Embryonic facial prominence (tissue), 1 donor: ENCODE measurements at regions not wholly inside any gene's neighbourhood (a gene's known extent, or its start where the extent isn't known, plus 50 kb on each side); places are given as distances from the start of the nearest gene placed in this dataset.
A peak's percentile ranks its signal among the peaks of the same experiment; 100 is the strongest.

Experiments used
- DNase-seq: peaks from one replicate; pipeline ENCODE4 v3.0.0-alpha.2; 2016; ENCODE audit errors: extremely low spot score

DNA sequence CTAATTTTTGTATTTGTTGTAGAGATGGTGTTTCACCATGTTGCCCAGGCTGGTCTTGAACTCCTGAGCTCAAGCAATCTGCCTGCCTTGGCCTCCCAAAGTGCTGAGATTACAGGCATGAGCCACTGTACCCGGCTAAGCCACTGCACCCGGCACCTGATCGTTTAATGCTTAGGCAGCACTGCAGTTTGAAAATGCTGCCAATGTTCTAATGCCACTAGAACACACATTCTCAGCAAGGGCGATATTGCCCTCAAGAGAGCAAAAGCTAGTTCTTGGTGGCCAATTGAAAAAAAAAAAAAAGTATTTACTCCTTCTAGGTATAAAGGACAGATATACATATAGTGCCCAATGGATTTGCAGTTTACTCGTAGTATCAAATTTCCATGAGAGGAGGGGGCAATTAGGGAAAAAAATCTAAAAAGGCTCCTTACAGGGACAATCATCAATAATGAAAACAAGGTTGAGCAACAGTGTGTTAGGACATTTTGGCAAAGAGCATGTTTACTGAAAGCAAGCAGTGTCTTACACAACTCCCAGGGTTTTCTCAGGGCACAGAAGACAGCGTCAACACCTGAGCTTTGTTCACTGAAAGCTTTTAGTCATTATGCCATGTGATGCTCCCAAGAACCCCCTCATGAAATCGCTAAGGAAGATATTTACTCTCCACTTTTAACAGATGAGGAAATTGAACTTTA, 199.9 kb upstream of the PKDCC start:
- no peak for DNase-seq

DNA sequence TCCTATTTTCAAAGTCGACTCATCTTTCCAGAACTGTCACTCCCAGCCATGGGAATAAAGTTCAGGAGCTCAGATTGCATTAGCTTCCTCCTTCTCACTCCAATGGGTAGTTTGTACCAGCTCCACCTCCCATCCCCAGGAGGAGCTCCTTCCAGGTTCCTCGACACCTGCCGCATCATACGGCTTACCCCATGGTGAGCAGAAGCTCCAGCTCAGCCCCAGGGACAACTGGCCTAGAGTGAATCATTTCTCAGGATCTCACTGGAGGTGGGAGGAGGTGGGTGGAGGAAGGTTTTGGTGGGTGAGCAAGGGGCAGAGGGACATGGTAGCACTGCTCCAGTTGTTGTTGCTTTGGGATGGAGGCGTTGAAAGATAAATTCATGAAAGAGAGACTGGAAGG, 196.3 kb upstream of the PKDCC start:
- no peak for DNase-seq

DNA sequence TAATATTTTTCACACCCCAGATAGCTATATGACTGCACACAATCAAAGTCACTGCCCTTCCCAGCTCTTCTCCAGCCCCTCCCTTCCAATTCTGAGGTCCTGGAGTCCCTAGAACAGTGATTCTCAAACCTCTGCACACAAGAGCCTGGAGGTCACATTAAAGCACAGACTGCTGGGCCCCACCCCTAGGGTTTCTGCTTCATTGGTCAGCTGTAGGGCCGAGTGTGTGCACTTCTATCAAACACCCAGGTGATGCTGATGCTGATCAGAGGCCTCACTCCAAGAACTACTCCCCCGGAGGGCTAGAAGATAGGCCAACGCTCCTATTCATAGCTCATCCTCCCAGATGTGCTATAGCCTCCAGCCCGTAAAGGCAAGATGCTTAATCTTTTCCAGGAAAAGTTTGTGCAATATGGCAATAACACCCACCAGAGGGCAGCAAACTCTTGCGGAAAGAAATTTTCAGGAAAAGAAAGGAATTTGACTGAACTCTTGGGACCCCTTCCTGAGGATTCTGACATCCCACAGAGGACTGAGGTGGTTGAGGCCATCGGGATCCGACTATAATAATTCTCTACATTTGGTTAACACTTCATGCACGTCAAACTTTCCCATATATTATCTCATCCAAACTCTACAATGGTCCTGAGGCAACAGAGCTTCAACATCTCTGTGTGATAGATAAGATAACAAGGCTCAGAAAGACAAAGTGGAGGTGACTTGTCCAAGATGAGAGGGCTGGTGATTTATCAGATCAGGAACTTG, 194.2 kb upstream of the PKDCC start:
- DNase-seq = peak; percentile 39

DNA sequence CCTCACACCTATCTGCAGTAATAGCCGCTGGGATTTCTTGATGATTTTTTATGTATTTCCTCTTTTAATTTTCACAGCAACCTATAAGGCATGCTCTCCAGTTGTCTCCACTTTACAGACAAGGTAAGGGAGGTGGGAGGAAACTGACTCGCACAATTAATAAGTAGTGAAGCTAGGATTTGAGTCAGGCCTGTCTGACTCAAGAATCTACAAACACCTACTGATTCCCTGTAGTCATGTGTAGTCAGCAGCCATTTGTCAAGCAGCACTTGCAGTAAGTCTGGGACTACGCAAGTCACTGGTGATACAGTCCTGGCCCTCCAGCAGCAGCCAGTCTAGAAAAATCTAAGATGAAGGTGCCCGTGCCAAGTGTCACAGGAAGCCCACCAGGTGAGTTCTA, 193.6 kb upstream of the PKDCC start:
- no peak for DNase-seq

DNA sequence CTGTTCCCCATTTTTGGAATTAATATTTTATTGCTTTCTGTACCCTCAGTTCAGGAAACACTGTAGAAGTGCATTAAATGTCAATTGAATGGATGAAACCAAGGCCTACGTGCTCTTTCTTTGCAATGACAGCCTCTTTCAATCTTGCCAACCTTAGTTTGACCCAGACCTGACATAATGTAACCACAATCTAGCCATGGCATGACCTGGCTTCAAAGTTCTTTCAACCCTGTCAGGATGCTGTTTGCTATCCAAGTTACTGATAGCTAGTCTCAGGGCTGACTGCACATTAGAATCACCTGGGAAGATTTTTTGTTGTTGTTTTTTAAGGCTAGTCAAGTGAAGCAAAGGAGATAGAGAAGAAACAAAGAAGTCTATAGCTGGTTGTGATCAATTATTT, 190.9 kb upstream of the PKDCC start:
- DNase-seq = no peak

DNA sequence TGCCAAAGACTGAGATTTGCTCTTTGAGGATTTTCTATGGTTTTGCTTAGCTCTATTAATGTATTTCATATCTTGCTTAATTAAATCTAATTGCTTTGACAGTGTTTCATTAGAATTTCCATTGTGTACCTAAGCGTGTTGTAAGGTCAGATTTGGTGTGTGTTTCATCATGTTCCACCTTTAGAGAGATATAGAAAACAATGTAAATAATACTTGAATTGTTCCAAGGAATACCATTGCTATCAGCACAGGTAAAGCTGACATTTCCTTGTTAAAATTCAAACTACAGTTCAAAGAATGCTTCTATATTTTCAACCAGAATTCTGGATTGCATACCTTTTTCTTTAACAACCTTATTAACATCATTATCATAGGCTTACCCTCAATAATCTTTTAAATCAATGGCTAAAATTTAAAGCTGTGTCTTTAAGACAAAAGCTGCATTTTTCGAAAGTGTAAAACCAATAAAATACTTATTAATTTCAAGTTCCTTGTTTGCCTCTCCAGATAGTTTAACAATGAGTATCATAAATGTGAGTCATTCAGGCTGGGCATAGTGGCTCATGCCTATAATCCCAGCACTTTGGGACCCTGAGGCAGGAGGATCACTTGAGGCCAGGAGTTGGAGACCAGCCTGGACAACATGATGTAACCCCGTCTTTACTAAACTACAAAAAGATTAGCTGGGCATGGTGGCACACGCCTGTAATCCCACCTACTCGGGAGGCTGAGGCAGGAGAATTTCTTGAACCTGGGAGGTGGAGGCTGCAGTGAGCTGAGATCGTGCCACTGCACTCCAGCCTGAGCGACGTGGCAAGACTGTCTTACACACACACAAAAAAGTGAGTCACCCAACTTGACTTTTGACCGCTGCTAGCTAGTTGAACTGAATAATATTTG, 188.0 kb upstream of the PKDCC start:
- DNase-seq = no peak

DNA sequence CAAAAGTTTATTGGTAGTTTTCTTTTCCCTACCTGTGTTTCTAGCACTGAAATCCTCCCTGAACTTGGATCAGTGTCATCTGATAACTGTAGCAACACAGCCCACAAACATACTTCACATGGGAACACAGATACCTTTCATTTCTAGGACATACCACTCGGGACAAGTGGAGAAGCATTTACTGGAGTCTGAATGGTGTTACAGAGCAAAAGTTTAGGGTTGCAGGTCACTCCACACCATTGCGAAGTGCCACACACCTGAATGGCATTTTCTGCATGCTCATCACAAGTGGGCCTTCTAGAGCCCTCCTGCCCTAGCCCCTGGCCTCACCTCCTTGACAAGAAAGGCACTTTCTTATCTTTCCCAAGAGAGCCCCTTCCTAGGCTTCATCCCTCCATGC, 184.8 kb upstream of the PKDCC start:
- no peak for DNase-seq

DNA sequence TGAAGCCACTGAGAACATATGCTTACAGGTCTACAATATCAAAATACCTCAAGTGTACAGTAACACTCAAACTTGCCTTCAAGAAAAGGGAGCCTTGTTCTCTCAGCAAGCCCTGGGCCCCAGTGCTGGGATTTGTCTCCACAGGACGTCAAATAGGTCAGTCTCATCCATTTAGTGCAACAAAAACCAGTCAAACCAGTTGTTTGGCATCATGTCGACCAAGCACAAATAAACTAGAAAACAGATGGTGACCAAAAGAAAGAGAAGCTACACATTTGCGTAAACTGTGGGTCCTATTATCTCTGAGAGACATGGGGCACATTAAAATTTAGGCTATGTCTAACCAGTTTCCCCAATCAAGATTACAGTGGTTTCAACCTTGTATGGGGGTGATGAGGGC, 182.6 kb upstream of the PKDCC start:
- no peak for DNase-seq

DNA sequence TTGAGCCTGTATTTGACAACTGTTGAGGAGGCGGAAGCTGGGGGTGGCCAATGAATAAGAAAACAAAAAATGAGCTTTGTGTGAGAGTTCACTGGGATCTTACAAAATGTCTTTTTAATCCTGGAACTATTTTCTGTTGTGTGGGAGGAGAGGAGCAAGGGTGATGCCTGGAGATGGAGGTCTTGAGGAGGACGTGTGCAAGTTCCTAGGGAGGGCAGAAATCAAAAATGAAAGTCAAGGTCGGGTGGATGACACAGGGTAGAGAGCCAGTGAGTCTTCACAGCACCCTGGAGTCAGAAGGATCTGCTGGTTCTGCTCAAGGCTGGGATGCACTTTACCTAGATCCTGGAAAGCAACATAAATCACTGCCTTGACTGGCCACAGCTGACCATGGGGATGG, 180.3 kb upstream of the PKDCC start:
- DNase-seq = no peak

DNA sequence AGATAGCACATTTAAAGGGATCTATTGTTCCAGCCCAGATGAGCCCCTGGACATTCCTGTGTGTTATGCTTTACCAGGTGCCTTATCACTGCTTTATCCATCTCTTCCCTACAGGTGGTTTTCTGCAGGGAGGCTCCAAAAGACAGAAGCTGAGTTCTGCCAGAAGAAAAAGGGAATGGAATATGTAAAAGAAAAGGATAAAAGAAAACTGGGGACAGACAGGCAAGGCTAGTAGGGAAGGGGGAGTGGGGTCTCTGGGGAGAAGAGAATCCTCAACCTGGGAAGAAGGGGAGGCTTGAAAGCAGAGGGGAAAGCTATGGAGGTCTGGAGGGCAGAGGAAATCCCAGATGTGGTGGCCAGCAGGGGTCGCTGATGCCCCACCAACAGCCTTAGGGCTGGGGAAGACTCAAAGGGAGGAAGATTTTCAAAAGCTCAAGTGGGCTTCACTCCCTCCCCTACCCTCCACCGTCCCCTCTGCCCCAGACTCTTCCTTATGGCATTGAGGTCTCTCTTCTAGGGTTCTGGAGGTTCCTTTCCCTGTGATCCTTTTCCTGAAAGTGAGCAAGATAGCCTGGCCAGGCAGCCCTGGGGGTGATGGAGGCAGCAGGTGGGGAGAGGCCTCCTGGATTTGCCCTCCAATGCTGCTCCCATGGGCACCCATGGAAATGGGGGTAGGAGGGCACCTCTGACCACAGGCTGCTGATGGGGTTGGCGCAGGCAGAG, 178.1 kb upstream of the PKDCC start:
- DNase-seq = peak; percentile 64

DNA sequence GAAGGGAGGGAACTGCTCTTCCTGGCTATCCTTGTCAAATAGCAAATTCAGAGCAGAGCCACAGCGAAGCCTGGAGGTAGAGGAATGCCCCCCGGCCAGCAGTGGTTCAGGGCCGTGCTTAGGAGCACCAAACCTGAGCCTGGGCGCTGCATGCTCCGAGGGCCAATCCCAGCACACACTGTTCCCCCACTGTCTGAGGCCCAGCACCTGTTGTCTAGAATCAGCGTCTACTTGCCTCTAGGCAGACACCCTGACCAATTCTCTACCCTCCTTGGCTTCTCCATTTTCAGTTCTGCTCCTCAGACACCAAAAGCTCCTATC, 177.6 kb upstream of the PKDCC start:
- DNase-seq = no peak

DNA sequence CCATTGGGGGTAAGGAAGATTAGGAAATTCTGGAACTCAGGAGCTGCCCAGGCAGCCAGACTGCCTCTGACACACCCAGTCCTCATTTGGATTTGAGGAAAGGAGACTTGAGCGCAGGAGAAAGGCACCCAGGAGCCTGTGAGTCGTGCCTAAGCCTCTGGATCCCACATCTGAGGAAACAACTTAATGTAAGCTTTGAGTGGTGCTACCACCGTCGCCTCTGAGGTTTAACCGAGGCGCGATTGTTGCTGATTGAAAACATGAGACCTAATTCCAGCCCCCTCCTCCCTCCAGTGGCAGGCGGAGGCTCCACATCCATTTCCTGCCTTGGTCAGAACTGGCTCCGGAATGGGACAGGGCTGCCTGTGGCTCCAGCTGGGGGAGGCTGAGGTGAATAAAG, 176.7 kb upstream of the PKDCC start:
- DNase-seq = no peak

DNA sequence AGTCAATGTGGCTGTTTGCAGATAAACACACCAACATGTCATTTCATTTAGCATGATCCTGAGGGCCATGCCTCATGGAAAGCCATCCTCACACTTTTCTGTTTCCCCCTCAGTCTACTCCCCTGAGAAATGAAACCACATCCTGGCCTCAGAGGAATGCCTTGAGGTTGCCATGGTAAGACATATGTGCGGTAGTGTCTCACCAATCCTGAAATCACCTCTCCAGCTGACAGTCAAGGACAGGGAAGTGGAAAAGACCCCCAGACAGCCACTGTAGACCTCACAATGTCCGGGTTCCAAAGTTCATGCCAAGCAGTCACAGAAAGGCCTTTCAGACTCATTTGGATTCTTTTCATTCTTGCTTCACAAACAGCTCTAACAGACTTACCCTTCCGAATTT, 175.2 kb upstream of the PKDCC start:
- DNase-seq = no peak

DNA sequence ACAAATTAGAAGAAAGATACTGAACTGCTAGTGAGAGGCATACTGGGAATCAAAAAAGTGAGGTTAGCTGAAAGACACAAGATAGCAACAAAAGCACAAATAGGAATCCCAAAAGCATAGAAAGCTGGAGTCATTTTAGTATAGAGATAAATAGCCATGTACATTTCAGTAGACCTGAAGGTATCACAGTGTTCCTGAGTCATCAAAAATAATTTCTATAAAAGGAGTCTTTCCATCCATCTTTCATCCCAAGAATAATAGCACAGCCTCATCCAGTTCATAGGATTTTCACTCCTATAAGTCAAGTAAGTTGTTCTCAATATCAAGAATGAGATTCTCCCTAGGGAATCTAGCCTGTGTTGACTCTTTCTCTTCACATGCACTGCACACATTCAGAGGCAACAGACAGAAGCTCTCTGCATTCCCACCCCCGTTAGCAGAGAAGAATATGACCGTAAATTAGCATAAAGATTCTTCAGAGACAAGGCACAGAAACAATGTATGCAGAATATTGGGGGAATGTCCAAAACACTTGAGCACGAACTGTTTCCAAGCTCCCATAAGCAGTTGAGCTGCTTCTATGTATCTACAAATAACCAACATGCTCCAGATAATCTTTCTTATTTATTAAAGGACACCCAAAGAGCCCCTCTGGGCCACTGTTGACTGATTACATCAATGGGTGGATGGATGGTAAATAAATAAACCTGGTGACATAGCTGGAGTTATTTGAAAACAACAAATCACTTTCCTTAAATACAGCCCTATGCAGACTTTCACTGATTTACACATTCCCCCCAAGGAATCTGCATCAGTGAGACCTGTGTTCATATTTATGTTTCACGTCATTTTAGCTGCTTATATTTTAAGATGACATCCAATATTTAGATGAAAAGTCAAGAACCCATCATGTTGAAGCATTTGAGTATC, 174.5 kb upstream of the PKDCC start:
- DNase-seq = no peak

DNA sequence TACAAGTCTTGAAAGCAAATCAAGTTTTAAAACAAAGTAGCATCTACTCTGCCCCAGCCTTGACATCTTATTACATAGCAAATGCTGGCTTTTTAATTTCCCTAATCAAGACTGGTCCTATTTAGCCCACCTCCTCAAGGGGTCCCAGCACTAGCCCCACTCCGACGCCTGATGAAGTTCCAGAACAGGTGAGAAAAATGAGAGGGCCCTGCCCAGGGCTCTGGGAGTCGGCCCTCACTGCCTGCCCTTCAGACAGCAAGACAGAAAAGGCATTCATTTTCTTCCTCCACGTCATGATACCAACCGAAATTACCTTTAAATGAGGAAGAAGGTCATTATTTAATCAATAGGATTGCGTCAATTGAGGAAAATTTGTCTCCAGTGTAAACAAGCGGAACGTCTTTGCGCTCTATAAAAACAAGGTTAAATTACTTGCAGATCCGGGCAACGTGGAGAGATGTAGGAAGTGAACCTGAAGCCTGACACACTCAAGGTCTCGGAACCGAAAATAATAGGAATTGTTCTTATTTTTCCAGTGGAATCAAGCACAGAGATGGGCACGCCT, 170.6 kb upstream of the PKDCC start:
- no peak for DNase-seq

DNA sequence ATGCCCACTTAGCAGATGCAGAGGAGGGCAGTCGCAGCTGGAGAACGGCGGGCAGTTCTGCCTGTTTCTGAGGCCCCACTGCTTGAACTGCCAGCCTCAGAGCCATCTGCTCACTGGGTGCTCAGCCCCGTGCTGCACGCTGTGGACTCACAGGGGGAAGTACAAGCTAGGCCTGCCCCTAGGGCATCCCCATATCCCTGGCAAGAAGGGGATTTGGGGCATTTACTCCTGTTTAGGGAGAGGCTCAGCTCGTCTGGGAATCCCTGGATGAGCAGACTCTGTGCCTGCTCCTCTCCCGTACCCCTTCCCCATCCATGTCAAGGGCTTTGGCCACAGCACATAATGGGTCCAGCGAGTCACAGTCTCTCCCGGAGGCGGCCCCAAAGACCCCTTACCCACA, 169.8 kb upstream of the PKDCC start:
- DNase-seq = no peak

DNA sequence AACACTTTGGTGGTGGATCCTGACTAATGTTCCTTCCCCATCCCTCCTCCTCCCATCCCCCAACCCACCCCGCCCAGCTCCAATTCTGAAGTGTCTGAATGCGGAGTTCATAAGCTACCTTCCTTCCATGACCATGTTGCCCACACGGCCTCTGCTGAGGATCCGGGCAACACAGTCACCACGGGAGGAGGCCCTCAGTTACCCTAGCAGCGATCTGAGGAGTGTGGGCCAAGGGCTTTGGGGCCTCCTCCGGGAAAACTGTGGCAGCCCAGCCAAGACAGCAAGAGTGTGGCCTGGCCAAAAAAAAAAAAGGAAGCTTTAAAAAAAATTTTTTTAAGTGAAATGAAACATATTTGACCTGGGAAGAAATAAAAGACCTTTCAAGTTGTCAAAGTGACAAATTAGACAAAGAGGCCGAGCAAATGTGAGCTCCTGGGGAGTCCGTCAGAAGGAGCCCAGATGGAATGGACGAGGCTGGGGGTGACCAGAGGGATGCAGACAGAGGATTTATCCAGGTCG, 169.0 kb upstream of the PKDCC start:
- DNase-seq = no peak

DNA sequence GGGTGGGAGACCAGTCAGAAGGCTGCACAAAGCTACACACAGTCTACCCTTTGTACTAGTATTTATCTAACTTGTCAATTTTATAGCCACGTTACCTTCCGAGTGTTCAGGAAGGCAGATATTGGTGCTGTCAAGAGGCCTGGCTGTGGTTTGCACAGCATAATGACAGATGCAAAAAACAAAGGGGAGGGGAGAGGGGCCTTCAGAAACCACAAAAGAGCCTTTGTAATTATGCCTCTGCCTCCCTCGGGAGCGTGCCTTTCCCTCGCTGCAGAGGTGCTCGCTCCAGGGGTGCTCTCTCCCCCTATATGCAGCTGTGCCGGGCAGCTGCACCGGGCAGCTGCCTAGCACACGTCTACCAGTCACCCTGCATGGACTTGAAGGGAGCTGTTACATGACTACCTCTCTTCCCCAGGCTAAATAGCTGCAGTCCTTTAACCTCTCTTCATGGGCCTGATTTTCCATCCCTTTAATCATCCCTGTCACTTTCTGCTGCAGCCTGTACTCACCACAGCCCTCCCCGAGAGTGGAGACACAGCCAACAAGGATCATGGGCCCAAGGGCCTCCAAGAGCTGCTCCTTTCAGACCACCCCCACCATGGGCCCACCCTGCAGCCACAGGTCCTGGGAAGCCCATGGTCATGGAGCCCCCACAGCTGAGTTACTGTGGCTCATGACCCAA, 168.4 kb upstream of the PKDCC start:
- no peak for DNase-seq

DNA sequence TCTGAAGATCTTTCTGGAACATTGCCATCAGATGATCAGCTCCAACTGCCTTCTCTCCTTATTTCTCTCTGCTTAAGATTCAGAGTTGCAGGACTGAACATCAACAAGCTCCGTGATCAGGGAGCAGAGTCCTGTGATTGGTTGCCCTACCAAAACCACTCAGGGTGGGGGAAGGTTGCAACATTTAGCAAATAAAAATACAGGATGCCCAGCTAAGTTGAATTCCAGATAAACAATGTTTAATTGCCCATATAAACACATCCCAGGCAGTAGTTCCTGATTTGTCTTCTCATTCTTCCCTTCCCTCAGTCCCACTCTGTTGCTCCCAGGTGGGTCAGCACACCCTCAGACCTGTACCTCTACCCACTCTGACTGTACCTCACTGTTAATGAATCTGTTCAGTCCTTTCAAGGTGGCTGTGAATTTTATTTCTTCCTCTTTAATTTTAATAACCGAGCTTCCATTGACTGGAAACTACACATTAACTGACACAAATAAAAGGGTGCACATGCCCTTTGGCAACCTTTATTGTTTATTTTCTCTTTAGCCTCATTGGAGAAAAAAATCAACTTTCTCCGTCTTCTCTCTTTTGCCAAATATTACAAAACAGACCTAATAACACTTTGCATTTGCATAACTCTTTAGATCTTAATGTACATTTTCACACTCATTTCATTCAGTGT, 167.1 kb upstream of the PKDCC start:
- DNase-seq = no peak
